HEK293 (cell line): ENCODE measurements at regions not wholly inside any gene's neighbourhood (a gene's known extent, or its start where the extent isn't known, plus 50 kb on each side); places are given as distances from the start of the nearest gene placed in this dataset.

ENCODE experiments used
- SCRT1 ChIP-seq: fragments of 450-650 bp; formaldehyde crosslinking; IDR thresholded peaks from 2 replicates; pipeline ENCODE4 v1.5.1; 2016; ENCODE audit warnings: missing biosample characterization, missing genetic modification characterization, borderline replicate concordance
- ZBTB8A ChIP-seq: fragments of 450-650 bp; formaldehyde crosslinking; IDR thresholded peaks from 2 replicates; pipeline ENCODE4 v1.5.1; 2016; ENCODE audit warnings: missing biosample characterization, missing genetic modification characterization
- ZFP69B ChIP-seq: fragments of 450-650 bp; formaldehyde crosslinking; IDR thresholded peaks from 2 replicates; pipeline ENCODE4 v1.5.1; 2016; ENCODE audit warnings: missing biosample characterization, missing genetic modification characterization
- ZIC2 ChIP-seq: fragments of 450-650 bp; formaldehyde crosslinking; IDR thresholded peaks from 2 replicates; pipeline ENCODE4 v1.5.1; 2016; ENCODE audit warnings: missing biosample characterization, missing genetic modification characterization
- ZNF175 ChIP-seq: fragments of 450-650 bp; formaldehyde crosslinking; IDR thresholded peaks from 2 replicates; pipeline ENCODE4 v1.5.1; 2016; ENCODE audit warnings: missing biosample characterization, missing genetic modification characterization
- ZNF221 ChIP-seq: fragments of 450-650 bp; formaldehyde crosslinking; IDR thresholded peaks from 2 replicates; pipeline ENCODE4 v1.5.1; 2017; ENCODE audit warnings: missing biosample characterization, missing genetic modification characterization, borderline replicate concordance
- ZNF404 ChIP-seq: fragments of 450-650 bp; formaldehyde crosslinking; IDR thresholded peaks from 2 replicates; pipeline ENCODE4 v1.5.1; 2017; ENCODE audit warnings: missing biosample characterization, missing genetic modification characterization
- ZNF571 ChIP-seq: fragments of 450-650 bp; formaldehyde crosslinking; IDR thresholded peaks from 2 replicates; pipeline ENCODE4 v1.5.0; 2017; ENCODE audit warnings: missing biosample characterization, missing genetic modification characterization
- ZNF621 ChIP-seq: fragments of 450-650 bp; formaldehyde crosslinking; IDR thresholded peaks from 2 replicates; pipeline ENCODE4 v1.5.1; 2017; ENCODE audit warnings: missing biosample characterization, missing genetic modification characterization
- ZNF626 ChIP-seq: fragments of 450-650 bp; sonication (Bioruptor Pico); formaldehyde crosslinking; IDR thresholded peaks from 2 replicates; pipeline ENCODE4 v1.5.1; 2018; ENCODE audit warnings: missing biosample characterization, missing genetic modification characterization, inconsistent platforms
- ZNF654 ChIP-seq: fragments of 450-650 bp; formaldehyde crosslinking; IDR thresholded peaks from 2 replicates; pipeline ENCODE4 v1.5.1; 2016; ENCODE audit warnings: low read depth, missing biosample characterization, missing genetic modification characterization
- ZNF837 ChIP-seq: fragments of 450-650 bp; formaldehyde crosslinking; IDR thresholded peaks from 2 replicates; pipeline ENCODE4 v1.5.1; 2016; ENCODE audit warnings: missing biosample characterization, missing genetic modification characterization
- ZNF843 ChIP-seq: fragments of 450-650 bp; formaldehyde crosslinking; IDR thresholded peaks from 2 replicates; pipeline ENCODE4 v1.5.1; 2016; ENCODE audit warnings: missing biosample characterization, missing genetic modification characterization
- TF ChIP-seq, protein P1 (sequence below): fragments of 450-650 bp; formaldehyde crosslinking; IDR thresholded peaks from 2 replicates; pipeline ENCODE4 v1.5.1; 2016; ENCODE audit warnings: missing biosample characterization, missing genetic modification characterization
- TF ChIP-seq, protein P2 (sequence below): fragments of 450-650 bp; formaldehyde crosslinking; IDR thresholded peaks from 2 replicates; pipeline ENCODE4 v1.5.1; 2017; ENCODE audit warnings: missing biosample characterization, mild to moderate bottlenecking, missing genetic modification characterization, moderate library complexity
- TF ChIP-seq, protein P3 (sequence below): fragments of 450-650 bp; formaldehyde crosslinking; conservative IDR thresholded peaks from 2 replicates; pipeline ENCODE4 v1.5.1; 2016; ENCODE audit warnings: low read depth, missing biosample characterization, missing genetic modification characterization
- TF ChIP-seq, protein P4 (sequence below): fragments of 450-650 bp; formaldehyde crosslinking; IDR thresholded peaks from 2 replicates; pipeline ENCODE4 v1.5.1; 2016; ENCODE audit warnings: missing biosample characterization, missing genetic modification characterization
- TF ChIP-seq, protein P5 (sequence below): fragments of 450-650 bp; formaldehyde crosslinking; IDR thresholded peaks from 2 replicates; pipeline ENCODE4 v1.5.1; 2017; ENCODE audit warnings: missing biosample characterization, missing genetic modification characterization
- TF ChIP-seq, protein P6 (sequence below): fragments of 450-650 bp; formaldehyde crosslinking; IDR thresholded peaks from 2 replicates; pipeline ENCODE4 v1.5.0; 2017; ENCODE audit warnings: missing biosample characterization, missing genetic modification characterization, borderline replicate concordance
- TF ChIP-seq, protein P7 (sequence below): fragments of 450-650 bp; formaldehyde crosslinking; IDR thresholded peaks from 2 replicates; pipeline ENCODE4 v1.5.1; 2017; ENCODE audit warnings: missing biosample characterization, missing genetic modification characterization
- TF ChIP-seq, protein P8 (sequence below): fragments of 450-650 bp; formaldehyde crosslinking; IDR thresholded peaks from 2 replicates; pipeline ENCODE4 v1.5.1; 2016; ENCODE audit warnings: missing biosample characterization, missing genetic modification characterization

DNA sequence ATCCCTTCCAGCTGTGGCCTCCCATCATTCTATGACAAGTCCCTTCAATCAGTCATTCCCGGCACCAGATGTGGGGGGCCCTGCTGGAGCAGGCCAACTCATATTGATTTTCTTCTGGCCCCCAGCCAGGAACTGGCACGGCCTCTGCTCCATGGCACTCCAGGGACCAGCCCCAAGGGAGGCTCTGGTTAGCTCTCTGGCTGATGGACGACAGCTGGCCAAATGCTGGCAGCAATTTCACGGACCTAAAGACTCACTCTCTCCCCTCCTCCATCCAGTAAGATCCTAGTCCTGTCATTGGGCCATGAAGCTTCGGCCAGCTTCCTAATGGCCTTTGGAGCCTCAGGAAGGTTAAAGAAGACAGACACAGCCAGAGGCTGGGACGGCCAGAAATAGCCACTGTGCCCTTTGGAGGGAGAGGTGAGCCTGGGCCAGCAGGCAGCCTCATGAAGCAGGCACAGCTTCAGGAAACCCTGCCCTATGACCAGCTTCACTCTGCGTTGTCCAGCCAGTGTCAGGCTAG is 131.0 kb downstream of the MEX3B start (continued):
- TF ChIP-seq, protein P1, sequence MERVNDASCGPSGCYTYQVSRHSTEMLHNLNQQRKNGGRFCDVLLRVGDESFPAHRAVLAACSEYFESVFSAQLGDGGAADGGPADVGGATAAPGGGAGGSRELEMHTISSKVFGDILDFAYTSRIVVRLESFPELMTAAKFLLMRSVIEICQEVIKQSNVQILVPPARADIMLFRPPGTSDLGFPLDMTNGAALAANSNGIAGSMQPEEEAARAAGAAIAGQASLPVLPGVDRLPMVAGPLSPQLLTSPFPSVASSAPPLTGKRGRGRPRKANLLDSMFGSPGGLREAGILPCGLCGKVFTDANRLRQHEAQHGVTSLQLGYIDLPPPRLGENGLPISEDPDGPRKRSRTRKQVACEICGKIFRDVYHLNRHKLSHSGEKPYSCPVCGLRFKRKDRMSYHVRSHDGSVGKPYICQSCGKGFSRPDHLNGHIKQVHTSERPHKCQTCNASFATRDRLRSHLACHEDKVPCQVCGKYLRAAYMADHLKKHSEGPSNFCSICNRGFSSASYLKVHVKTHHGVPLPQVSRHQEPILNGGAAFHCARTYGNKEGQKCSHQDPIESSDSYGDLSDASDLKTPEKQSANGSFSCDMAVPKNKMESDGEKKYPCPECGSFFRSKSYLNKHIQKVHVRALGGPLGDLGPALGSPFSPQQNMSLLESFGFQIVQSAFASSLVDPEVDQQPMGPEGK (tag by site-specific recombination): no peak
- TF ChIP-seq, protein P2, sequence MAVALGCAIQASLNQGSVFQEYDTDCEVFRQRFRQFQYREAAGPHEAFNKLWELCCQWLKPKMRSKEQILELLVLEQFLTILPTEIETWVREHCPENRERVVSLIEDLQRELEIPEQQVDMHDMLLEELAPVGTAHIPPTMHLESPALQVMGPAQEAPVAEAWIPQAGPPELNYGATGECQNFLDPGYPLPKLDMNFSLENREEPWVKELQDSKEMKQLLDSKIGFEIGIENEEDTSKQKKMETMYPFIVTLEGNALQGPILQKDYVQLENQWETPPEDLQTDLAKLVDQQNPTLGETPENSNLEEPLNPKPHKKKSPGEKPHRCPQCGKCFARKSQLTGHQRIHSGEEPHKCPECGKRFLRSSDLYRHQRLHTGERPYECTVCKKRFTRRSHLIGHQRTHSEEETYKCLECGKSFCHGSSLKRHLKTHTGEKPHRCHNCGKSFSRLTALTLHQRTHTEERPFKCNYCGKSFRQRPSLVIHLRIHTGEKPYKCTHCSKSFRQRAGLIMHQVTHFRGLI: peak; percentile 31; the same call in 1 of the 2 replicates
- TF ChIP-seq, protein P3, sequence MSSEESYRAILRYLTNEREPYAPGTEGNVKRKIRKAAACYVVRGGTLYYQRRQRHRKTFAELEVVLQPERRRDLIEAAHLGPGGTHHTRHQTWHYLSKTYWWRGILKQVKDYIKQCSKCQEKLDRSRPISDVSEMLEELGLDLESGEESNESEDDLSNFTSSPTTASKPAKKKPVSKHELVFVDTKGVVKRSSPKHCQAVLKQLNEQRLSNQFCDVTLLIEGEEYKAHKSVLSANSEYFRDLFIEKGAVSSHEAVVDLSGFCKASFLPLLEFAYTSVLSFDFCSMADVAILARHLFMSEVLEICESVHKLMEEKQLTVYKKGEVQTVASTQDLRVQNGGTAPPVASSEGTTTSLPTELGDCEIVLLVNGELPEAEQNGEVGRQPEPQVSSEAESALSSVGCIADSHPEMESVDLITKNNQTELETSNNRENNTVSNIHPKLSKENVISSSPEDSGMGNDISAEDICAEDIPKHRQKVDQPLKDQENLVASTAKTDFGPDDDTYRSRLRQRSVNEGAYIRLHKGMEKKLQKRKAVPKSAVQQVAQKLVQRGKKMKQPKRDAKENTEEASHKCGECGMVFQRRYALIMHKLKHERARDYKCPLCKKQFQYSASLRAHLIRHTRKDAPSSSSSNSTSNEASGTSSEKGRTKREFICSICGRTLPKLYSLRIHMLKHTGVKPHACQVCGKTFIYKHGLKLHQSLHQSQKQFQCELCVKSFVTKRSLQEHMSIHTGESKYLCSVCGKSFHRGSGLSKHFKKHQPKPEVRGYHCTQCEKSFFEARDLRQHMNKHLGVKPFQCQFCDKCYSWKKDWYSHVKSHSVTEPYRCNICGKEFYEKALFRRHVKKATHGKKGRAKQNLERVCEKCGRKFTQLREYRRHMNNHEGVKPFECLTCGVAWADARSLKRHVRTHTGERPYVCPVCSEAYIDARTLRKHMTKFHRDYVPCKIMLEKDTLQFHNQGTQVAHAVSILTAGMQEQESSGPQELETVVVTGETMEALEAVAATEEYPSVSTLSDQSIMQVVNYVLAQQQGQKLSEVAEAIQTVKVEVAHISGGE (tag by site-specific recombination): no peak
- no peak for TF ChIP-seq ZNF626 (tag by site-specific recombination)
- no peak for TF ChIP-seq SCRT1 (tag by site-specific recombination)
- no peak for TF ChIP-seq ZNF221
- peak; percentile 91 for TF ChIP-seq ZIC2 (tag by site-specific recombination)
- TF ChIP-seq, protein P4, sequence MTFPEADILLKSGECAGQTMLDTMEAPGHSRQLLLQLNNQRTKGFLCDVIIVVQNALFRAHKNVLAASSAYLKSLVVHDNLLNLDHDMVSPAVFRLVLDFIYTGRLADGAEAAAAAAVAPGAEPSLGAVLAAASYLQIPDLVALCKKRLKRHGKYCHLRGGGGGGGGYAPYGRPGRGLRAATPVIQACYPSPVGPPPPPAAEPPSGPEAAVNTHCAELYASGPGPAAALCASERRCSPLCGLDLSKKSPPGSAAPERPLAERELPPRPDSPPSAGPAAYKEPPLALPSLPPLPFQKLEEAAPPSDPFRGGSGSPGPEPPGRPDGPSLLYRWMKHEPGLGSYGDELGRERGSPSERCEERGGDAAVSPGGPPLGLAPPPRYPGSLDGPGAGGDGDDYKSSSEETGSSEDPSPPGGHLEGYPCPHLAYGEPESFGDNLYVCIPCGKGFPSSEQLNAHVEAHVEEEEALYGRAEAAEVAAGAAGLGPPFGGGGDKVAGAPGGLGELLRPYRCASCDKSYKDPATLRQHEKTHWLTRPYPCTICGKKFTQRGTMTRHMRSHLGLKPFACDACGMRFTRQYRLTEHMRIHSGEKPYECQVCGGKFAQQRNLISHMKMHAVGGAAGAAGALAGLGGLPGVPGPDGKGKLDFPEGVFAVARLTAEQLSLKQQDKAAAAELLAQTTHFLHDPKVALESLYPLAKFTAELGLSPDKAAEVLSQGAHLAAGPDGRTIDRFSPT (tag by site-specific recombination): no peak
- no peak for TF ChIP-seq ZNF621 (tag by site-specific recombination)
- no peak for TF ChIP-seq ZFP69B (tag by site-specific recombination)
- TF ChIP-seq, protein P5, sequence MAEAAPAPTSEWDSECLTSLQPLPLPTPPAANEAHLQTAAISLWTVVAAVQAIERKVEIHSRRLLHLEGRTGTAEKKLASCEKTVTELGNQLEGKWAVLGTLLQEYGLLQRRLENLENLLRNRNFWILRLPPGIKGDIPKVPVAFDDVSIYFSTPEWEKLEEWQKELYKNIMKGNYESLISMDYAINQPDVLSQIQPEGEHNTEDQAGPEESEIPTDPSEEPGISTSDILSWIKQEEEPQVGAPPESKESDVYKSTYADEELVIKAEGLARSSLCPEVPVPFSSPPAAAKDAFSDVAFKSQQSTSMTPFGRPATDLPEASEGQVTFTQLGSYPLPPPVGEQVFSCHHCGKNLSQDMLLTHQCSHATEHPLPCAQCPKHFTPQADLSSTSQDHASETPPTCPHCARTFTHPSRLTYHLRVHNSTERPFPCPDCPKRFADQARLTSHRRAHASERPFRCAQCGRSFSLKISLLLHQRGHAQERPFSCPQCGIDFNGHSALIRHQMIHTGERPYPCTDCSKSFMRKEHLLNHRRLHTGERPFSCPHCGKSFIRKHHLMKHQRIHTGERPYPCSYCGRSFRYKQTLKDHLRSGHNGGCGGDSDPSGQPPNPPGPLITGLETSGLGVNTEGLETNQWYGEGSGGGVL (tag by site-specific recombination): no peak
- 0 out of 2 replicates have a peak, but pooled peaks have one; percentile 31 for TF ChIP-seq ZNF843 (tag by site-specific recombination)
- TF ChIP-seq ZNF837 (tag by site-specific recombination): no peak
- TF ChIP-seq ZBTB8A (tag by site-specific recombination): no peak
- TF ChIP-seq ZNF404: no peak
- TF ChIP-seq, protein P6, sequence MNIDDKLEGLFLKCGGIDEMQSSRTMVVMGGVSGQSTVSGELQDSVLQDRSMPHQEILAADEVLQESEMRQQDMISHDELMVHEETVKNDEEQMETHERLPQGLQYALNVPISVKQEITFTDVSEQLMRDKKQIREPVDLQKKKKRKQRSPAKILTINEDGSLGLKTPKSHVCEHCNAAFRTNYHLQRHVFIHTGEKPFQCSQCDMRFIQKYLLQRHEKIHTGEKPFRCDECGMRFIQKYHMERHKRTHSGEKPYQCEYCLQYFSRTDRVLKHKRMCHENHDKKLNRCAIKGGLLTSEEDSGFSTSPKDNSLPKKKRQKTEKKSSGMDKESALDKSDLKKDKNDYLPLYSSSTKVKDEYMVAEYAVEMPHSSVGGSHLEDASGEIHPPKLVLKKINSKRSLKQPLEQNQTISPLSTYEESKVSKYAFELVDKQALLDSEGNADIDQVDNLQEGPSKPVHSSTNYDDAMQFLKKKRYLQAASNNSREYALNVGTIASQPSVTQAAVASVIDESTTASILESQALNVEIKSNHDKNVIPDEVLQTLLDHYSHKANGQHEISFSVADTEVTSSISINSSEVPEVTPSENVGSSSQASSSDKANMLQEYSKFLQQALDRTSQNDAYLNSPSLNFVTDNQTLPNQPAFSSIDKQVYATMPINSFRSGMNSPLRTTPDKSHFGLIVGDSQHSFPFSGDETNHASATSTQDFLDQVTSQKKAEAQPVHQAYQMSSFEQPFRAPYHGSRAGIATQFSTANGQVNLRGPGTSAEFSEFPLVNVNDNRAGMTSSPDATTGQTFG (tag by site-specific recombination): no peak
- no peak for TF ChIP-seq ZNF571 (tag by site-specific recombination)
- TF ChIP-seq, protein P7, sequence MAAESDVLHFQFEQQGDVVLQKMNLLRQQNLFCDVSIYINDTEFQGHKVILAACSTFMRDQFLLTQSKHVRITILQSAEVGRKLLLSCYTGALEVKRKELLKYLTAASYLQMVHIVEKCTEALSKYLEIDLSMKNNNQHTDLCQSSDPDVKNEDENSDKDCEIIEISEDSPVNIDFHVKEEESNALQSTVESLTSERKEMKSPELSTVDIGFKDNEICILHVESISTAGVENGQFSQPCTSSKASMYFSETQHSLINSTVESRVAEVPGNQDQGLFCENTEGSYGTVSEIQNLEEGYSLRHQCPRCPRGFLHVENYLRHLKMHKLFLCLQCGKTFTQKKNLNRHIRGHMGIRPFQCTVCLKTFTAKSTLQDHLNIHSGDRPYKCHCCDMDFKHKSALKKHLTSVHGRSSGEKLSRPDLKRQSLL (tag by site-specific recombination): no peak
- TF ChIP-seq ZNF654 (tag by site-specific recombination): no peak
- no peak for TF ChIP-seq ZNF175 (tag by site-specific recombination)
- TF ChIP-seq, protein P8, sequence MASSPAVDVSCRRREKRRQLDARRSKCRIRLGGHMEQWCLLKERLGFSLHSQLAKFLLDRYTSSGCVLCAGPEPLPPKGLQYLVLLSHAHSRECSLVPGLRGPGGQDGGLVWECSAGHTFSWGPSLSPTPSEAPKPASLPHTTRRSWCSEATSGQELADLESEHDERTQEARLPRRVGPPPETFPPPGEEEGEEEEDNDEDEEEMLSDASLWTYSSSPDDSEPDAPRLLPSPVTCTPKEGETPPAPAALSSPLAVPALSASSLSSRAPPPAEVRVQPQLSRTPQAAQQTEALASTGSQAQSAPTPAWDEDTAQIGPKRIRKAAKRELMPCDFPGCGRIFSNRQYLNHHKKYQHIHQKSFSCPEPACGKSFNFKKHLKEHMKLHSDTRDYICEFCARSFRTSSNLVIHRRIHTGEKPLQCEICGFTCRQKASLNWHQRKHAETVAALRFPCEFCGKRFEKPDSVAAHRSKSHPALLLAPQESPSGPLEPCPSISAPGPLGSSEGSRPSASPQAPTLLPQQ (tag by site-specific recombination): peak; percentile 56; the same call in 1 of the 2 replicates
